CD4-positive, CD25-positive, alpha-beta regulatory T cell (primary cell): ENCODE measurements at regions not wholly inside any gene's neighbourhood (a gene's known extent, or its start where the extent isn't known, plus 50 kb on each side); places are given as distances from the start of the nearest gene placed in this dataset.

Experiments used
- ATAC-seq, 2 donors: fragments of 150-1000 bp; cut with Tn5 transposase; one replicate each; pipeline ENCODE4 v1.10.0; 2021; ENCODE audit warnings: low read depth in 2 of 2, moderate number of reproducible peaks in 2 of 2, moderate library complexity in 1 of 2
- DNase-seq, 3 donors: peaks; one replicate each; pipeline versions ENCODE4 v3.0.0 to v3.0.0-alpha.2; 2012 to 2022; ENCODE audit warnings: mixed read lengths in 1 of 3
- H3K27ac ChIP-seq: one replicate; pipeline ENCODE4 v1.7.0; 2013; ENCODE audit warnings: mild to moderate bottlenecking, low read length; ENCODE audit not compliant: insufficient read depth, poor library complexity, severe bottlenecking
- H3K27me3 ChIP-seq: one replicate; pipeline ENCODE4 v1.7.0; 2013; ENCODE audit warnings: low read length; ENCODE audit not compliant: control insufficient read depth, insufficient read depth
- H3K36me3 ChIP-seq: one replicate; pipeline ENCODE4 v1.7.0; 2013; ENCODE audit warnings: mild to moderate bottlenecking, low read length, moderate library complexity; ENCODE audit not compliant: control insufficient read depth, insufficient read depth
- H3K4me1 ChIP-seq: 2 replicates; pipeline ENCODE4 v1.7.0; 2013; ENCODE audit warnings: mild to moderate bottlenecking, low read length; ENCODE audit not compliant: insufficient read depth, control insufficient read depth, poor library complexity, severe bottlenecking
- H3K4me3 ChIP-seq: one replicate; pipeline ENCODE4 v1.7.0; 2013; ENCODE audit warnings: low read depth, mild to moderate bottlenecking, low read length, moderate library complexity
- H3K9me3 ChIP-seq, 2 experiments: 1 replicate in 1 of 2; 2 replicates in 1 of 2; pipeline ENCODE4 v1.7.0; 2013; ENCODE audit warnings: low read length in 2 of 2, mild to moderate bottlenecking in 1 of 2, moderate library complexity in 1 of 2; ENCODE audit not compliant: control insufficient read depth in 2 of 2
- H3K27ac Mint-ChIP-seq, 3 donors: one replicate each; pipeline ENCODE4 v1.8.0; 2020 to 2022; ENCODE audit warnings: mild to moderate bottlenecking in 3 of 3, mixed read lengths in 3 of 3, moderate library complexity in 2 of 3
- H3K27me3 Mint-ChIP-seq: one replicate; pipeline ENCODE4 v1.8.0; 2022; ENCODE audit warnings: mild to moderate bottlenecking, mixed read lengths
- H3K36me3 Mint-ChIP-seq: one replicate; pipeline ENCODE4 v1.8.0; 2020; ENCODE audit warnings: mixed read lengths
- H3K4me1 Mint-ChIP-seq, 4 donors: one replicate each; pipeline ENCODE4 v1.8.0; 2020 to 2022; ENCODE audit warnings: mixed read lengths in 4 of 4, mild to moderate bottlenecking in 1 of 4
- H3K4me3 Mint-ChIP-seq, 4 donors: one replicate each; pipeline ENCODE4 v1.8.0; 2020 to 2022; ENCODE audit warnings: mild to moderate bottlenecking in 4 of 4, mixed read lengths in 4 of 4, moderate library complexity in 3 of 4
- H3K9me3 Mint-ChIP-seq, 7 donors: one replicate each; pipeline ENCODE4 v1.8.0; 2020 to 2022; ENCODE audit warnings: mixed read lengths in 7 of 7, mild to moderate bottlenecking in 3 of 7, moderate library complexity in 2 of 7

GRCh38 chr3:152156880-152157279 lies 111.8 kb upstream of the MBNL1 start:
- Mint-ChIP-seq H3K27ac (no peak overlapping the region), H3K27me3 (no peaks in the 10 kb centered on the region), H3K9me3 (no peaks in the 10 kb centered on the region), H3K36me3 (peaks cover 3% of the 10 kb centered on the region), H3K4me1 (peaks cover 0 to 4% (median 0%) of the 10 kb centered on the region in 4 donors), H3K4me3 (no peak overlapping the region)
- no peak overlapping the region for H3K4me3 ChIP-seq
- DNase-seq (no peak), ATAC-seq (no peak)
- H3K4me1 ChIP-seq = no peaks in the 10 kb centered on the region
- no peaks in the 10 kb centered on the region for H3K36me3 ChIP-seq
- no peak overlapping the region for H3K27ac ChIP-seq
- H3K27me3 ChIP-seq = no peaks in the 10 kb centered on the region
- H3K9me3 ChIP-seq = no peaks in the 10 kb centered on the region

GRCh38 chr3:152157337-152157736 lies 111.4 kb upstream of the MBNL1 start:
- H3K27ac Mint-ChIP-seq = no peak overlapping the region

GRCh38 chr3:152159328-152159727 lies 109.4 kb upstream of the MBNL1 start:
- peaks cover 0 to 4% (median 0%) of the 10 kb centered on the region in 4 donors for H3K4me1 Mint-ChIP-seq
- Histone ChIP-seq H3K27ac (no peak overlapping the region), H3K27me3 (no peaks in the 10 kb centered on the region), H3K36me3 (no peaks in the 10 kb centered on the region), H3K4me3 (no peak overlapping the region), H3K4me1 (no peaks in the 10 kb centered on the region), H3K9me3 (peaks cover 0 to 3% of the 10 kb centered on the region in 2 experiments)
- ATAC-seq (no peak), DNase-seq (no peak)
- peaks cover 0 to under 1% (median 0%) of the 10 kb centered on the region in 7 donors for H3K9me3 Mint-ChIP-seq
- no peaks in the 10 kb centered on the region for H3K36me3 Mint-ChIP-seq
- H3K27me3 Mint-ChIP-seq = no peaks in the 10 kb centered on the region
- H3K4me3 Mint-ChIP-seq = no peak overlapping the region
- no peak overlapping the region for H3K27ac Mint-ChIP-seq

More at GRCh38 chr3:152157337-152157736, 111.4 kb upstream of the MBNL1 start:
- no peak for DNase-seq
- Histone ChIP-seq H3K36me3 (no peaks in the 10 kb centered on the region), H3K4me1 (no peaks in the 10 kb centered on the region), H3K4me3 (no peak overlapping the region), H3K27me3 (no peaks in the 10 kb centered on the region), H3K27ac (no peak overlapping the region), H3K9me3 (no peaks in the 10 kb centered on the region)
- ATAC-seq = no peak
- H3K27me3 Mint-ChIP-seq = no peaks in the 10 kb centered on the region
- no peak overlapping the region for H3K4me3 Mint-ChIP-seq
- no peaks in the 10 kb centered on the region for H3K9me3 Mint-ChIP-seq
- peaks cover 0 to 4% (median 0%) of the 10 kb centered on the region in 4 donors for H3K4me1 Mint-ChIP-seq
- peaks cover 3% of the 10 kb centered on the region for H3K36me3 Mint-ChIP-seq

GRCh38 chr3:152160350-152161011 lies 108.2 kb upstream of the MBNL1 start:
- peaks cover 2% of the 10 kb centered on the region for H3K36me3 ChIP-seq
- Mint-ChIP-seq H3K9me3 (peaks cover 0 to 8% (median 2%) of the 10 kb centered on the region in 7 donors), H3K36me3 (no peaks in the 10 kb centered on the region), H3K4me3 (no peak overlapping the region), H3K4me1 (peaks cover 0 to 4% (median 0%) of the 10 kb centered on the region in 4 donors), H3K27ac (no peak overlapping the region), H3K27me3 (no peaks in the 10 kb centered on the region)
- no peak overlapping the region for H3K27ac ChIP-seq
- H3K4me3 ChIP-seq = no peak overlapping the region
- H3K4me1 ChIP-seq = no peaks in the 10 kb centered on the region
- no peak for DNase-seq
- H3K9me3 ChIP-seq = peaks cover 2 to 3% of the 10 kb centered on the region in 2 experiments
- ATAC-seq = no peak
- H3K27me3 ChIP-seq = no peaks in the 10 kb centered on the region

- Mint-ChIP-seq H3K27ac (no peak overlapping the region), H3K36me3 (peaks cover 3% of the 10 kb centered on the region), H3K27me3 (no peaks in the 10 kb centered on the region), H3K4me1 (peaks cover 0 to 8% (median 3%) of the 10 kb centered on the region in 4 donors), H3K9me3 (peaks cover 0 to 9% (median 1%) of the 10 kb centered on the region in 7 donors), H3K4me3 (no peak overlapping the region)
- Histone ChIP-seq H3K36me3 (no peaks in the 10 kb centered on the region), H3K27me3 (no peaks in the 10 kb centered on the region), H3K9me3 (no peaks in the 10 kb centered on the region), H3K27ac (no peak overlapping the region), H3K4me1 (no peaks in the 10 kb centered on the region), H3K4me3 (no peak overlapping the region)
- DNase-seq (no peak), ATAC-seq (no peak)
These were observed 96.3 kb upstream of the MBNL1 start for GRCh38 chr3:152172460-152172859.

GRCh38 chr3:152173627-152174026 lies 95.1 kb upstream of the MBNL1 start:
- H3K27ac Mint-ChIP-seq = no peak overlapping the region
- ATAC-seq = no peak
- H3K27me3 Mint-ChIP-seq = no peaks in the 10 kb centered on the region

GRCh38 chr3:152174876-152175527 lies 93.7 kb upstream of the MBNL1 start:
- no peak overlapping the region for H3K4me3 Mint-ChIP-seq
- no peaks in the 10 kb centered on the region for H3K27me3 Mint-ChIP-seq
- H3K4me1 Mint-ChIP-seq = peaks cover 0 to 23% (median 12%) of the 10 kb centered on the region in 4 donors
- no peak overlapping the region for H3K27ac ChIP-seq
- H3K27me3 ChIP-seq = no peaks in the 10 kb centered on the region
- no peak for ATAC-seq
- H3K4me1 ChIP-seq = no peaks in the 10 kb centered on the region
- H3K9me3 ChIP-seq = no peaks in the 10 kb centered on the region
- peaks cover 0 to 5% (median 1%) of the 10 kb centered on the region in 7 donors for H3K9me3 Mint-ChIP-seq
- no peak for DNase-seq
- no peaks in the 10 kb centered on the region for H3K36me3 ChIP-seq
- peaks cover 3% of the 10 kb centered on the region for H3K36me3 Mint-ChIP-seq
- H3K4me3 ChIP-seq = no peak overlapping the region
- no peak overlapping the region for H3K27ac Mint-ChIP-seq

More at GRCh38 chr3:152173627-152174026, 95.1 kb upstream of the MBNL1 start:
- Histone ChIP-seq H3K27ac (no peak overlapping the region), H3K4me3 (no peak overlapping the region), H3K4me1 (no peaks in the 10 kb centered on the region), H3K9me3 (no peaks in the 10 kb centered on the region), H3K27me3 (no peaks in the 10 kb centered on the region), H3K36me3 (no peaks in the 10 kb centered on the region)
- DNase-seq = no peak
- H3K4me1 Mint-ChIP-seq = peaks cover 0 to 16% (median 8%) of the 10 kb centered on the region in 4 donors
- H3K4me3 Mint-ChIP-seq = no peak overlapping the region
- H3K36me3 Mint-ChIP-seq = peaks cover 3% of the 10 kb centered on the region
- peaks cover 0 to 9% (median 1%) of the 10 kb centered on the region in 7 donors for H3K9me3 Mint-ChIP-seq

GRCh38 chr3:152175528-152175889 lies 93.2 kb upstream of the MBNL1 start:
- Mint-ChIP-seq H3K27ac (no peak overlapping the region), H3K36me3 (peaks cover 3% of the 10 kb centered on the region), H3K9me3 (peaks cover 0 to 5% (median 1%) of the 10 kb centered on the region in 7 donors), H3K4me3 (no peak overlapping the region), H3K4me1 (peaks cover 0 to 24% (median 13%) of the 10 kb centered on the region in 4 donors), H3K27me3 (no peaks in the 10 kb centered on the region)
- Histone ChIP-seq H3K27me3 (no peaks in the 10 kb centered on the region), H3K27ac (no peak overlapping the region), H3K4me1 (no peaks in the 10 kb centered on the region), H3K9me3 (no peaks in the 10 kb centered on the region), H3K36me3 (no peaks in the 10 kb centered on the region), H3K4me3 (no peak overlapping the region)
- DNase-seq = no peak
- no peak for ATAC-seq
